ENCODE measurements at regions not wholly inside any gene's neighbourhood (a gene's known extent, or its start where the extent isn't known, plus 50 kb on each side); places are given as distances from the start of the nearest gene placed in this dataset.

DNA sequence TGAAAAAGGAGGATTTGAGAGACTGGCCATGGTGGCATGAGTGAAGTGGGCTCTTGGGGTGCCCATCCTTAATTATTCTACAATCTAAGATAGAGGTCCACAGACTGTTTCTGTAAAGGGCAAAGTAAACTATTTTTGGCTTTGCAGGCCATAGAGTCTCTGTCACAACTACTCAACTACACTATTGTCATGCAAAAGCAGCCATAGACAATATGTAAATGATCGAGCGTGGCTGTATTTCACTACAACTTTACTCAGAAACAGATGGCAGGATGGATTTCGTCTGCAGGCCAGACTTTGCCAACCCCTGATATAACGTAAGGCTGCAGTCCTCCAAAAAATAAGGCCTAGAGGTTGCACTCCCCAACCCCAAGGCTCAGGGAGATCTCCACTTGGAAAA is 58.2 kb upstream of the NAA20 start:
- DNase-seq, result no peak

DNA sequence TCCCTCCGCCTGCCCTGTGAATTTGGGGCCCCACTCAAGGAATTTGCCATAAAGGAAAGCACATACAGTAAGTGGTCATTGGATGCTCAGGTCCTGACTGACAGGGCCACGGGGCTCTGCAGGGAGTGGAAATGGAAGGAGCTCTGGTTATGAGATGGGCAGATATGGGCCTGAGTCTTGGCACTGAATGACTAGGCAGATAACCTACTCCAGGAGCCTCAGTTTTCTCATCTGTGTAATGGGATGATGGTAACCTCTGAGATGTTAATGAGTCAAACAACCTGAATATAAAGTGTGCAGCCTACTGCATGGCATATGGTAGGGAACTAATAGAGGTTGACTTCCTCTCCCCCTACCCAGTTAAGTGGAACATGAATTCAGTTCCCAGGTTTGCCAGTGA is 56.4 kb upstream of the NAA20 start:
- no peak for DNase-seq

DNA sequence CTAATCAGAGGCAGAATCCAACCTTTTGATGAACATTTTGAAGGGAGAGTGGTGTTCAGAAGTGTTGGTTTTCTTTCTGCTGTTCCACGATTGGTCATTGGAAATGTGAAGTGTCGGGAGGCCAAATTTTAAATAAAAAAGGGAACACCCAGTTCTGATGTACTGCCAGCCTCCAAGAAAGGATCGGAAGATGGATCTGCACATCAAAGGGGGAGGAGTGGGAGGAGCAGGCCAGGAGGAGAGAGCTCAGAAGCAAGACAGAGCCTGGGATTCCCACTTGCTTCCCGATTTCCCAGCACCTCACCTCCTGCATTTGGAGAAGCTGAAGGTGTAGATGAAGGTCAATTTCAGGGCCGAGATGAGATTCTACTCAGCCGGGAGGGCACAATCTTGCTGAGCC is 55.9 kb upstream of the NAA20 start:
- DNase-seq, result no peak

DNA sequence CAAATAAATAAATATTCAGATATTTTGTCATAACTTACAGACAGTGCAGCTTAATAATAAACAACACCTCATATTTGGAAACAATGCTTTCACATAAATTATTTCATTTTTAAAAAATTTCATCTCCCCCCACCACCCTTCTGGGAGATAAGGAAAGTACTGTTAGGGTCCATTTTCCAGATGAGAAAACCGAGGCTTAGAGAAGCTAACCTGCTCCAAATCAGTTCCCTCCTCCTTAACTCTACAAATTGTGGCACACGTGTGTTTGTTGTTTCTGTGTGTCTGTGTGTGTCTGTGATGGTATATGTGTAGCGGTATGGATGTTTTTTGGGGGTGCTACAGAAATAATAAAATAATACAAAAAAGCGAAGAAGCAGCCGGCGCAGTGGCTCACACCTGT is 54.2 kb upstream of the NAA20 start:
- no peak for DNase-seq

DNA sequence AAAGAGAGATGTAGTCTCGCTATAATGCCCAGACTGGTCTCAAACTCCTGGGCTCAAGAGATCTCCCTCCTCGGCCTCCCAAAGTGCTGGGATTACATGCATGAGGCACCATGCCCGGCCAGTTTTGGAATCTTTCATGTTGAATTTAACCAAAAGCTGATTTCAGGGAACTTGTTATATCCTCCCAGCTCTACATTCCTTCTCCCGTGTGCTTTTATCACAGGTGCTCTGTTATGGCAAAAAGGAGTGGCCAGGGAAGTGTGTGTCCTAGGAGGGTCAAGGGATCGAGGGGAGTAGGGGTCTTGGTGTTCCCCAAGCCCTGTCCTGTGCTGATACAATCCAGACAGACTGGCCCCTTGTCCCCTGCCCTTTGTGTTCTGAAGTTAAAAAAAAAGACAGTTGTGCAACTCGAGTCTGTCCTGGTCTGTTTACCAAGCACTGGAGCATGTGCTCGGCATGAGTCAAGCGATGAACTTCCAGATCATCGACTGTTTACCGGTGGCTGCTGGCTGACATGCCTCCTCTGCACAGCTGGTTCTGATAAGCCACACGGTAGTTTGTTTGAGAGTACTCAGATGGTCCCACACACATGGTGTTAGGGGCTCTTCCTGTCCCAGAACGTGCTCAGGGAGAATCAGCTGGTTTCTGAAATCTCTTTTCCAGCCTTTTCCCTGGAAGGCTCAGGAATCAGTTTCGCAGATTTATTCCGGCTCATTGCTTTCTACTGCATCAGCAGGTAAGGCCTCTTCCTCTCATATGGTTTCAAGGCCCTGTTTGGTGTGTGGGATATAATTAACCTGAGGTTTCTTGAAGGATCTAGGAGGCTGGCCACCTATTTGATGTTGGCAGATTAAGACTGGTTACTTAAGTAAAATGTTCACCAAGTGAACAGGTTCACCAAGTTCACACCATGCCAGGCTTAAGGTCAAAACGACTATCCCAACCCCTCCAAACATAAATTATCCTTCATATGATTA is 52.6 kb upstream of the NAA20 start:
- no peak for DNase-seq

DNA sequence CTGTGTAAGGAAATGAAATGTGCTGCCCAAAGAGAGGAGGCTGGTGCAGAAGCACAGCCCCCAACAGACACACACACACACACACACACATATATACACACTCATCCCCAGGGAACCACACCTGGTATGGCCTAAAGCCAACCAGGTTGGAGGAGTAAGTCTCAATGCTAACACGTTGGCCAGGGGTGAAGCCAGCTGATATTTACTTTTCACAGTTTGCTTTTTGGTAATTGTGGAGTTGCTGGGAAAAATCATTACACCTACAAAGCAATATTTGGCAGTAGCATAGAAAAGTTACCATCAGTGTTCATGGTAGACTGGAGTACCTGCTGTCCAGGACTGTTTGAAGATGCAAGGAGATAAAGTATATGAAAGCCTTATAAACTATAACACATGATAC is 50.3 kb upstream of the NAA20 start:
- DNase-seq, result no peak
